CD14-positive monocyte (primary cell): ENCODE measurements at regions not wholly inside any gene's neighbourhood (a gene's known extent, or its start where the extent isn't known, plus 50 kb on each side); places are given as distances from the start of the nearest gene placed in this dataset.

ENCODE experiments used
- DNase-seq, 3 donors: peaks; one replicate each; pipeline ENCODE4 v3.0.0-alpha.2; 2011 to 2022
- H2AFZ ChIP-seq: 2 replicates; pipeline ENCODE4 v1.6.0; 2012; ENCODE audit warnings: mild to moderate bottlenecking, low read depth, low read length, inconsistent platforms; ENCODE audit not compliant: insufficient read depth, poor library complexity, severe bottlenecking
- H3K27ac ChIP-seq, 2 donors: 1 replicate in 1 of 2; 2 replicates in 1 of 2; pipeline ENCODE4 v1.5.1; 2012 to 2013; ENCODE audit warnings: low read length in 2 of 2, control low read depth in 1 of 2, inconsistent platforms in 1 of 2, low read depth in 1 of 2, mild to moderate bottlenecking in 1 of 2
- H3K27me3 ChIP-seq, 2 donors: one replicate each; pipeline versions ENCODE4 v1.6.0 to v1.6.1; 2011 to 2013; ENCODE audit warnings: low read length in 2 of 2; ENCODE audit not compliant: control insufficient read depth in 2 of 2, insufficient read depth in 2 of 2
- H3K36me3 ChIP-seq, 2 donors: replicated peaks in 1 of 2; 1 replicate in 1 of 2; 2 replicates in 1 of 2; pipeline versions ENCODE4 v1.5.1 to v1.6.1; 2012 to 2013; ENCODE audit warnings: low read length in 2 of 2, control low read depth in 1 of 2, inconsistent platforms in 1 of 2, mild to moderate bottlenecking in 1 of 2; ENCODE audit not compliant: insufficient read depth in 2 of 2, control insufficient read depth in 1 of 2
- H3K4me1 ChIP-seq, 2 donors: 1 replicate in 1 of 2; 2 replicates in 1 of 2; pipeline versions ENCODE4 v1.5.1 to v1.6.1; 2012 to 2013; ENCODE audit warnings: low read length in 2 of 2, control low read depth in 1 of 2, inconsistent platforms in 1 of 2, mild to moderate bottlenecking in 1 of 2, moderate library complexity in 1 of 2; ENCODE audit not compliant: insufficient read depth in 2 of 2, control insufficient read depth in 1 of 2
- H3K4me2 ChIP-seq: replicated peaks from 2 replicates; pipeline ENCODE3; 2012; ENCODE audit warnings: low read length, moderate library complexity, mild to moderate bottlenecking; ENCODE audit not compliant: poor library complexity, severe bottlenecking; ENCODE audit errors: extremely low read depth
- H3K4me3 ChIP-seq, 3 experiments: fragments of 200-600 bp in 1 of 3; sonication (generic) in 1 of 3; replicated peaks in 1 of 3; 1 replicate in 2 of 3; 2 replicates in 1 of 3; pipeline ENCODE4 v1.5.1; 2011 to 2013; ENCODE audit warnings: low read length in 3 of 3, mild to moderate bottlenecking in 3 of 3, control low read depth in 2 of 3, low read depth in 2 of 3, inconsistent platforms in 1 of 3, moderate library complexity in 1 of 3
- H3K79me2 ChIP-seq: 2 replicates; pipeline ENCODE4 v1.6.0; 2012; ENCODE audit warnings: mild to moderate bottlenecking, control low read depth, inconsistent platforms, low read length, moderate library complexity; ENCODE audit not compliant: insufficient read depth
- H3K9ac ChIP-seq: 2 replicates; pipeline ENCODE4 v1.6.0; 2017; ENCODE audit warnings: low read length, mild to moderate bottlenecking; ENCODE audit not compliant: insufficient read depth, poor library complexity, severe bottlenecking
- H3K9me3 ChIP-seq, 2 donors: replicated peaks in 1 of 2; 1 replicate in 1 of 2; 2 replicates in 1 of 2; pipeline versions ENCODE4 v1.5.1 to v1.6.1; 2012 to 2013; ENCODE audit warnings: low read length in 2 of 2, control low read depth in 1 of 2; ENCODE audit not compliant: control insufficient read depth in 1 of 2, insufficient read depth in 1 of 2
- H4K20me1 ChIP-seq: 2 replicates; pipeline ENCODE4 v1.6.0; 2012; ENCODE audit warnings: mild to moderate bottlenecking, low read length, control low read depth, moderate library complexity; ENCODE audit not compliant: insufficient read depth
- H3K27ac Mint-ChIP-seq, 7 donors: one replicate each; pipeline ENCODE4 v1.8.0; 2020; ENCODE audit warnings: mild to moderate bottlenecking in 7 of 7, mixed read lengths in 7 of 7, moderate library complexity in 6 of 7, inconsistent platforms in 2 of 7
- H3K27me3 Mint-ChIP-seq, 3 donors: one replicate each; pipeline ENCODE4 v1.8.0; 2021 to 2022; ENCODE audit warnings: low read depth in 3 of 3, mild to moderate bottlenecking in 3 of 3, mixed read lengths in 3 of 3, moderate library complexity in 3 of 3, inconsistent platforms in 1 of 3
- H3K36me3 Mint-ChIP-seq, 2 donors: one replicate each; pipeline ENCODE4 v1.8.0; 2020; ENCODE audit warnings: mixed read lengths in 2 of 2, inconsistent platforms in 1 of 2, mild to moderate bottlenecking in 1 of 2
- H3K4me1 Mint-ChIP-seq: one replicate; pipeline ENCODE4 v1.8.0; 2020; ENCODE audit warnings: mild to moderate bottlenecking, mixed read lengths
- H3K4me3 Mint-ChIP-seq, 2 donors: one replicate each; pipeline ENCODE4 v1.8.0; 2020; ENCODE audit warnings: mild to moderate bottlenecking in 2 of 2, mixed read lengths in 2 of 2, moderate library complexity in 1 of 2
- H3K9me3 Mint-ChIP-seq, 7 donors: one replicate each; pipeline ENCODE4 v1.8.0; 2020 to 2022; ENCODE audit warnings: mixed read lengths in 7 of 7, mild to moderate bottlenecking in 6 of 7, moderate library complexity in 6 of 7, inconsistent platforms in 2 of 7
- CTCF ChIP-seq: fragments of 200-600 bp; IDR thresholded peaks from one replicate; pipeline ENCODE4 v1.8.0; 2022; ENCODE audit warnings: antibody characterized with exemption, mild to moderate bottlenecking
- WGBS: methylation state at CpG from one replicate; pipeline ENCODE4 v1.1.5; 2013; ENCODE audit warnings: missing lambda C conversion rate; ENCODE audit not compliant: insufficient coverage; 5-methylcytosine and 5-hydroxymethylcytosine counted together
- intact Hi-C, 2 donors: fragments of 100-400 bp; cut with micrococcal nuclease; formaldehyde crosslinking; loops; one replicate each; pipeline versions ENCODE4 v1.15.0 to v1.15.1; 2023

- H4K20me1 ChIP-seq, result no peaks in the 10 kb centered on the region
- TF ChIP-seq CTCF, result no peak
- H3K4me3 ChIP-seq, result no peak overlapping the region
- no peaks in the 10 kb centered on the region for H3K9me3 ChIP-seq
- H3K9me3 Mint-ChIP-seq, result peaks cover 0 to 8% (median 1%) of the 10 kb centered on the region in 7 donors
- no peaks in the 10 kb centered on the region for H3K36me3 ChIP-seq
- H3K27ac ChIP-seq, result no peak overlapping the region
- no peaks in the 10 kb centered on the region for H3K36me3 Mint-ChIP-seq
- H3K27me3 ChIP-seq, result no peaks in the 10 kb centered on the region
- no peak overlapping the region for H3K4me2 ChIP-seq
- intact Hi-C loops, result no loop called here
- no peak for DNase-seq
- H3K4me1 ChIP-seq, result no peaks in the 10 kb centered on the region
- H3K4me3 Mint-ChIP-seq, result no peak overlapping the region
- no peak overlapping the region for H3K27ac Mint-ChIP-seq
- H3K79me2 ChIP-seq, result no peaks in the 10 kb centered on the region
- no peak overlapping the region for H3K9ac ChIP-seq
- peaks cover 4 to 10% (median 5%) of the 10 kb centered on the region in 3 donors for H3K27me3 Mint-ChIP-seq
- no peaks in the 10 kb centered on the region for H3K4me1 Mint-ChIP-seq
- no peak overlapping the region for H2AFZ ChIP-seq
Observed at GRCh38 chr15:79163395-79163794, 72.8 kb upstream of the RASGRF1 start.

DNA sequence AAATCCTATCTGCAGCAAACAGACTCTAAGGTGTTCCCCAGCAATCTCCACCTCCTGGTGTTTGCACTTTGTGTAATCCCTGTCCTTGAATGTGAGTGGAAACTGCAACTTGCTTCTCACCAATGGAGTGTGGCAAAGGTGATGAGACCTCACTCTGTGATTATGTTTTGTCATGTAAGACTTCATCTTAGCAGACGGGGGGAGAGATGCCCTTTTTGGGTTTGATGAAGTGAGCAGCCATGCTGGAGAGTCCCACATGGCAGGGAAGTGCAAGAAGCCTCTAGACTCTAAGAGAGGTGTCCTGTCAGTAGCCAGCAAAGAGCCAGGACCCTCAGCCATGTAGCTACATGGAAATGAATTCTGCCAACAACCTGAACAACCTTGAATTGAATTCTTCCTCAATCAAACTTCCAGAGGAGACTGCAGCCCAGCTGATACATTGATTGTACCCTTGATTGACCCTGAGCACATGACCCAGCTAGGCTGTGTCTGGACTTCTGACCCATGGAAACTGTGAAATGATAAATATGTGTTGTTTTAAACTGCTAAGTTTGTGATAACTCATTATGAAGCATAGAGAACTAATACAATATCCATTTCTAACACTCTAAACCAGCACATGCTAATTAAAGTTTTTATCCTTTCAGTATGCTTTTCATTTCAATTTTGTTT is 71.4 kb upstream of the RASGRF1 start:
- Mint-ChIP-seq H3K27me3 (peaks cover 4 to 10% (median 5%) of the 10 kb centered on the region in 3 donors), H3K4me1 (no peaks in the 10 kb centered on the region), H3K36me3 (no peaks in the 10 kb centered on the region), H3K9me3 (peaks cover 0 to 8% (median 1%) of the 10 kb centered on the region in 7 donors), H3K4me3 (no peak overlapping the region), H3K27ac (no peak overlapping the region)
- WGBS, result 50% methylated on average over 1 of the region's 1 CpG
- no peaks in the 10 kb centered on the region for H3K36me3 ChIP-seq
- no peak overlapping the region for H3K4me3 ChIP-seq
- intact Hi-C loops, result no loop called here
- no peak overlapping the region for H3K9ac ChIP-seq
- TF ChIP-seq CTCF, result no peak
- H3K4me1 ChIP-seq, result no peaks in the 10 kb centered on the region
- no peak for DNase-seq
- H3K27ac ChIP-seq, result no peak overlapping the region
- H3K27me3 ChIP-seq, result no peaks in the 10 kb centered on the region
- no peak overlapping the region for H2AFZ ChIP-seq
- no peaks in the 10 kb centered on the region for H4K20me1 ChIP-seq
- H3K79me2 ChIP-seq, result no peaks in the 10 kb centered on the region
- no peak overlapping the region for H3K4me2 ChIP-seq
- no peaks in the 10 kb centered on the region for H3K9me3 ChIP-seq
